ENCODE measurements at regions not wholly inside any gene's neighbourhood (a gene's known extent, or its start where the extent isn't known, plus 50 kb on each side); places are given as distances from the start of the nearest gene placed in this dataset.

DNA sequence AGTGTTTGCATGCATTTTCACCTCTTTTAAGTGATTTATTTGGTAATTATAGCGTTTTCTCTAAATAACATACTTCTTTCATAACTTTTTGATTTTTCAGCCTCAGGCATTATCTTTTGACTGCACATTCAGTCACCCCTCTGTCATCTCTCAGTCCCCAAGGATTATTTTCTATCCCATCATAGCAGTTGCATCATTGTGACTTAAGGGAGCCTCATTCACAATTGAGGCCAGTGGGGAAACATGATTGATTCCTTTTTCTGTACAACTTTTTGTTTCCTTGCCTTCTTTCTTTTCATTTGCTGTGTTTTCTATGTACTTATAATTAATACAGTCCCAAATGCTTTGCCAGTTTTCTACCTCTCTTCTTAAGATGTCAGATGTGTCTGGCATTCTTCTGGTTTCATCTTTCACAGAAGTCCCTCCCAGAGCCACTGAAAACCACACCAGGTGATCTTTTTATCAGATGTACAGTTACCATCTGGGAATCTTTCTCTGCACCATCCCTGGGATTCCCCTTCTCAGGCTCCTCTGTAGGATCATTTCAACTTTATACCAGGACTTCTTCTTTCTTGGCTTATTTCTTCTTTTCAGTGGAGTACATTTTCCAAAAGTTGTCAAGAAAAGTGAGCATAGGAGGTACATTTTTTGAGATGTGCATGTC is 151.4 kb downstream of the RAP2B start:
- DNase-seq: no peak

- no peak for DNase-seq
Measured at GRCh38 chr3:153314038-153314437, 152.0 kb downstream of the RAP2B start.

GRCh38 chr3:153315781-153316180 is 153.8 kb downstream of the RAP2B start:
- no peak for DNase-seq

- DNase-seq: no peak
Measured at GRCh38 chr3:153319705-153320554, 157.9 kb downstream of the RAP2B start.

DNA sequence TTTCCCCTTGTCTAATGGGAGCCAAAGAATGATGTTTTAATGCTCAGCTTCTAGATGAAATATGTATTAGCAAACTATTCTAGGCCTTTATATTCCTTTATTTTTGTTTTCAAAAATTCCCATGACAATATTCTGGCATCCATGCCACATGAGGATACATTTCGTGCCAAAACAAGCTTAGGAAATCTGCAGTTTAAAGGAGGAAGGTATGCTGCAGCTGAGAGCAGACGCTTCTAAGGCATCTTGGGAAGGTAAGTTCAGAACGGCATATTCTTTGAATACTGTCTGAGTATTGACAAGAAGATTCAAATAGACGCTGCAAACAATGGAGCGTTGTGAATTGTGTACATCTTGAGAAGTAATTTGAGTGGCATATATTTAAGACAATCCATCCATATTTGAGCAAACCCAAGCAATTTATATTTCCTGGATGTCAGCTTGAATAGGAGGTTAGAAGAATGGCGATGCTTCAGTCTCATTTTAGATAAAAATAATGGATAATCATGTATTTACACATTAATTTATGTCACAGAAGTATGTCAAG is 158.6 kb downstream of the RAP2B start:
- no peak for DNase-seq

GRCh38 chr3:153328690-153329089 is 166.7 kb downstream of the RAP2B start:
- no peak for DNase-seq

- DNase-seq: no peak
Measured at GRCh38 chr3:153330901-153331300, 168.9 kb downstream of the RAP2B start.

DNA sequence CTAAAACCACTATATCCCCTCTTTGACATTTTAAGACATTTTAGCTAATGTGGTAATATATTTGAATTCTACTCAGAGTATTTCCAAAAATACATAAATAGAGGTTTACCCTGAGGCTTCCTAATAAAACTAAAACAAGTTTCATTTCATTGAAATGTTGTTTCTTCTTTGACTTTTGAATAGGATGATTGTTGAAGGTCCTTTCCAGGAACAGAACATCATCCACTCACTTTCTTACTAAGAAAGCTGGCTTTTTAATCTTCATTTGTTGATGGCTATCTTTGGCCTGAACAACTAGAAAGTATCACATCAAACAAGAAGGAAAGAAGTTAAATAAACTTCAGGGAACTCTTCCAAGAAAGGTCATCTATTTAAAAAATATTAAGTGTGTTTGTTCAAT is 169.7 kb downstream of the RAP2B start:
- no peak for DNase-seq

GRCh38 chr3:153334558-153334957 is 172.5 kb downstream of the RAP2B start:
- no peak for DNase-seq

GRCh38 chr3:153337369-153337768 is 175.3 kb downstream of the RAP2B start:
- no peak for DNase-seq

DNA sequence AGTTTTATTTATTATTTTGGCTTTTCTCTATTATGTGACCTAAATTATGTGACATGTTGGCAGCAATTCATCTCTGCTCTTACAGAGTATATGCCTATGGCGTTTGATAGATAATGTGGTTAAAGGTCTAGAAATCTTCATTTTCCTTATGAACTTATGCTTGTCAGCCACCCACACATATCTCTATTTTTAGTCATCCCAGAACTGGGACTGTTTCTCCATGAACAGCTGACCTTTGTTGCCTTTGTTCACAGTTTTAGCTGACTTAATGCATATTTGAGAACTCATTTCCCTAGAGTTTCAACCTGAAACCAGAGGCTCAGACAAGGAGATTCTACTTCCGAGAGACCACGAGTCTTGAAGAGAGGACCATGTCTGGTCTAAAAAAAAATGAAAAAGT is 176.5 kb downstream of the RAP2B start:
- no peak for DNase-seq

GRCh38 chr3:153339065-153339464 is 177.0 kb downstream of the RAP2B start:
- DNase-seq: no peak

- DNase-seq: no peak
Measured at GRCh38 chr3:153343988-153344782, 182.2 kb downstream of the RAP2B start.

GRCh38 chr3:153348457-153349107 is 186.6 kb downstream of the RAP2B start:
- no peak for DNase-seq

DNA sequence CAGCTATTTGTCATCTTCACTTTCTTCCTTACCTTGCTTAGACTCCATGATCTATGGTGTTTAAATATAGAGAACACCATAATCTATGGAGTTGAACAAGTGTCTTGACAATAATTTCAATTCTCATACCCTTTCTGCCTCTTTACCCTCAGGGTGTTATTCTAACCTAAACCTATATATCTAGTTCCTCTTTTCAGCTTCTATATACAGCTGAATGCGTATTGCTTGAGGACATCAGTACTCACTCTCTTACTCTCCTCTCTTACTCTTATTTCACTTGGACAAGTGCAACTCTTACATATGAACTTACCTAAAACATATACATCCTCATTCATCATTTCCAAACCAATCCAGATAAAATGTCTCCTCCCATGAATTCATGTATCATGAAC is 187.1 kb downstream of the RAP2B start:
- DNase-seq: no peak

DNA sequence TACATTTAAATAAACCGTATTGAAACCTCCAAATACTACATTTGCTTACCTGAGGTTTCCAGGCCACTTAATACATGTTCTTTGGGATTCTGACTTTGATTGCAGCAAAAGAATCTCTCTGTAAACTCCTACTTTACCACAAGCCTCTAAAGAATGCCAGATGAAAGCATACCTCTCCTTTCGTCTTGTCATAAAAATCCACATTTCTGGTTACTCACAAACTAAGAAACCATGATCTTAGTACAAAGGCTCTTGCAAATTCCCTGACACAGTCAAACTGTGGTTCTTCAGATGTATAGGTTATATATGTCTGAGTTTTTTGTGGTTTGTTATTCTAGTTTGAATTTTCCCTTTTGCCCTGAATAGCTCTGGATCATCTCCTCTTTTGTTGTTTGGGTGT is 188.4 kb downstream of the RAP2B start:
- no peak for DNase-seq

DNA sequence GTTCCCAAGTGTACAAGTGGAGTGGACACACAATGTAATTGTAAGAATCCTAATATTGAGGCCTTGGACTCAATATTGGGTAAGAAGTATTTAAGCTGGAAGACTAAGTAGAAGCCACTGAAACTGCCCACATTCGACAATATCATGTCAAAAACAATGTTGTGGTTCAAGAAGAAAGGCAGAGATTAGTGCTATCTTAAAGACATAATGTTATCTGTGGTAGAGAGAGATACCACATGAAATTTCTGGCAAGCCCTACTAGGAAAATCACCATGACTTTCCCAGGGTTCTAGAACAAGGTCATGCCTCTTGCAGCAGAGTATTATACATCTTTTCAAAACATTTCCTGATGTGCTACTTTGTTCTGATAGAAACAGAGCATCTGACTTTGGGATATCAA is 192.6 kb downstream of the RAP2B start:
- no peak for DNase-seq

DNA sequence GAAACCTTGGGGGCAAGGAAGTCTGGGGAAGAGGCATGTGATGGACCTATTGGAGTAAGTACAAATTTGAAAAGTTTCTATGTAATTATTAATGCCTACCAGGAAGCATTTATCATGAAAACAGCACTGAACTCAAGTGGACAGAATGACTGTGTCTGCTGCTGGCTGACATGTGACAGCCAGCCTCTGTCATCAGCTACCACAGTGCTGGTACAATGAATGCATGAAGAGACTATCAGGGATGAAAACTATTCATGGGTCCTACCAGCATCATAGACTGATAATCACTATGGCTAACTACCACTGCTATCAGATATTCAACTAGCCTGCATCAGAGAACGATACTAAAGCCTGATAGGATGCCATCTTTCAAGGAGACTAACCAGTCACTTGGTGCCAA is 193.5 kb downstream of the RAP2B start:
- no peak for DNase-seq

DNA sequence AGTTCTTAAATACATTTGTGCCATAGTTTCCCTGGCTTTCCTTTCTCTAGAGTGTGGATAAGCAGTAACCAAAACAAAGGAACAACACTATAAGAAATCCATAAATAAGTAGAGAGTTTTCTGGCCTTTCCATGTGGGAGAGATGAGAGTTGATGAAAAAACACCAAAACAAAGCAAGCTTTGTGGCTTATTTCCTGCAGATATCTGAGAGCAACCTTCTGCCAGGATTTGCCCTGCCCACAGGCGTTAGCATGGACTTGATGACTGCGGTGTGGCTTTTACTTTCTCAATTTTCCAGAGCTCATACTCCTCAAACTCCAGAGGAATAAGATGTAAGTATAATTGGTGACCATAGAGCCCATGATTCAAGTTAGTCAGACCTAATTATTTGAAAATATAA is 194.9 kb downstream of the RAP2B start:
- DNase-seq: no peak

DNA sequence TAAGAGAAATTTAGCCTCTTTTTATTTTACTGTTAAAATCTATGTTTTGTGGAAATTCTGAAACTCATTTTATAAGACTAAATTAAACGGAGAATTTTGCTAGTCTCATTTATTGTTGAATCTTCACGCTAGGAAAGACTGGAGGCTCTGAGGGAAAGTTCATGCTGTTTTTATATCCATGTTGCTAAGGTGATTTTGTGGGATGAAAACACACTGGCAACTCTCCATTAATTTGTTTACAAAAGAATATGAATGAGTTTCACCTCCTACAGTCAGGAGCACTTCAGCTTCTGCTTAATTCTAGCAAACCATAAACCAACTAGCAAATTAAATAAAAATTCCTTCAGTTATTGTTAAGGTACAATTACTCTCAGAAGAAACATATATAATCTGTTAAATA is 195.4 kb downstream of the RAP2B start:
- DNase-seq: no peak

DNA sequence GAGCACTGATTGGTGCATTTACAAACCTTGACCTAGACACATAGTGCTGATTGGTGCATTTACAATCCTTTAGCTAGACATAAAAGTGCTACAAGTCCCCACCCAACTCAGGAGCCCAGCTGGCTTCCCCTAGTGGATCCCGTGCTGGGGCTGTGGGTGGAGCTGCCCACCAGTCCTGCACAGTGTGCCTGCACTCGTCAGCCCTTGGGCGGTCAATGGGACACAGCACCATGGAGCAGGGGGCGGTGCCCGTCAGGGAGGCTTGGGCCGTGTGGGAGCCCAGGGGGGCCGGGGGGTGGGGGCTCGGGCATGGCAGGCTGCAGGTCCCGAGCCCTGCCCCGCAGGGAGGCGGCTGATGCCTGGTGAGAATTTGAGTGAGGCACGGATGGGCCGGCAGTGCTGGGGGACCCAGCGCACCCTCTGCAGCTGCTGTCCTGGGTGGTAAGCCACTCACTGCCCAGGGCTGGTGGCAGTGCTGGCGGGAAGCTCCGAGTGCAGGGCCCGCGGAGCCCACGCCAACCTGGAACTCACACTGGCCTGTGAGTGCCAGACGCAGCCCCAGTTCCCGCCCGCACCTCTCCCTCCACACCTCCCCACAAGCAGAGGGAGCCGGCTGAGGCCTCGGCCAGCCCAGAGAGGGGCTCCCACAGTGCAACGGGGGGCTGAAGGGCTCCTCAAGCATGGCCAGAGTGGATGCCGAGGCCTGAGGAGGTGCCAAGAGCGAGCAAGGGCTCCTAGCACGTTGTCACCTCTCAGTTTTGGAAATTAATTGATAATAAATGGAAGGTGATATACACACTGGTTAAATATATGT is 207.7 kb downstream of the RAP2B start:
- no peak for DNase-seq
